Bronchial epithelial cell (primary cell): ENCODE measurements at regions not wholly inside any gene's neighbourhood (a gene's known extent, or its start where the extent isn't known, plus 50 kb on each side); places are given as distances from the start of the nearest gene placed in this dataset.

Experiments
- DNase-seq: peaks from one replicate; pipeline ENCODE4 v3.0.0-alpha.2; 2010; ENCODE audit warnings: low read depth
- FAIRE-seq: peaks from 2 replicates; lab custom pipeline; 2011; peaks lifted over from hg19 to GRCh38; lab: Jason Lieb, UNC
- H3K27me3 ChIP-seq: 2 replicates; pipeline ENCODE4 v1.5.1; 2011; ENCODE audit warnings: low read length; ENCODE audit not compliant: control insufficient read depth, insufficient read depth
- H3K36me3 ChIP-seq: 2 replicates; pipeline ENCODE4 v1.5.1; 2011; ENCODE audit warnings: low read length; ENCODE audit not compliant: control insufficient read depth, insufficient read depth
- H3K4me3 ChIP-seq: 2 replicates; pipeline ENCODE4 v1.5.1; 2011; ENCODE audit warnings: mild to moderate bottlenecking, low read depth, low read length, control low read depth
- TF ChIP-seq, protein P1 (sequence below): IDR thresholded peaks from 2 replicates; pipeline ENCODE4 v1.5.1; 2011; ENCODE audit warnings: mild to moderate bottlenecking, moderate library complexity, low read length, control low read depth, inconsistent platforms; ENCODE audit not compliant: insufficient read depth, severe bottlenecking

DNA sequence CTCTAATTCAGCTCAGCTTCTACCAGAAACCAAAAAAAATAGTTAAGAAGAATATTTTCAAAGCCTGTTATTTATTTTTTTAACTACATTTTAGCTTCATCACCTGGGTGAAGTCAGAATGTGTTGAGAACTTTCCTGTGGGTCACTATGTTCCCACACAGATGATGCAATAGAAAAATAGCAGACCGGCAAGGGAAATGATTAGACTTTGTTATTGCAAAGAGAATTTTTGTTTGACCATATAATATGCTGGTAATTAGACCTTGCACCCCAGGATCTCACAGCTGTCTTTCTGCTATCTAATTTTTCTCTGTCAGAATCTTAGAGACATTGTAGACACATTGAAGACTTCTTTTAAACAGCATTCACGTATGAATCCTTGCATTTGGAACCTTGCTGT is 299.3 kb downstream of the TBX15 start:
- no peak for FAIRE-seq
- DNase-seq, result no peak
- no peaks in the 10 kb centered on the region for H3K27me3 ChIP-seq
- TF ChIP-seq, protein P1, sequence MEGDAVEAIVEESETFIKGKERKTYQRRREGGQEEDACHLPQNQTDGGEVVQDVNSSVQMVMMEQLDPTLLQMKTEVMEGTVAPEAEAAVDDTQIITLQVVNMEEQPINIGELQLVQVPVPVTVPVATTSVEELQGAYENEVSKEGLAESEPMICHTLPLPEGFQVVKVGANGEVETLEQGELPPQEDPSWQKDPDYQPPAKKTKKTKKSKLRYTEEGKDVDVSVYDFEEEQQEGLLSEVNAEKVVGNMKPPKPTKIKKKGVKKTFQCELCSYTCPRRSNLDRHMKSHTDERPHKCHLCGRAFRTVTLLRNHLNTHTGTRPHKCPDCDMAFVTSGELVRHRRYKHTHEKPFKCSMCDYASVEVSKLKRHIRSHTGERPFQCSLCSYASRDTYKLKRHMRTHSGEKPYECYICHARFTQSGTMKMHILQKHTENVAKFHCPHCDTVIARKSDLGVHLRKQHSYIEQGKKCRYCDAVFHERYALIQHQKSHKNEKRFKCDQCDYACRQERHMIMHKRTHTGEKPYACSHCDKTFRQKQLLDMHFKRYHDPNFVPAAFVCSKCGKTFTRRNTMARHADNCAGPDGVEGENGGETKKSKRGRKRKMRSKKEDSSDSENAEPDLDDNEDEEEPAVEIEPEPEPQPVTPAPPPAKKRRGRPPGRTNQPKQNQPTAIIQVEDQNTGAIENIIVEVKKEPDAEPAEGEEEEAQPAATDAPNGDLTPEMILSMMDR, result no peak
- H3K36me3 ChIP-seq, result no peaks in the 10 kb centered on the region
- H3K4me3 ChIP-seq, result no peak overlapping the region

DNA sequence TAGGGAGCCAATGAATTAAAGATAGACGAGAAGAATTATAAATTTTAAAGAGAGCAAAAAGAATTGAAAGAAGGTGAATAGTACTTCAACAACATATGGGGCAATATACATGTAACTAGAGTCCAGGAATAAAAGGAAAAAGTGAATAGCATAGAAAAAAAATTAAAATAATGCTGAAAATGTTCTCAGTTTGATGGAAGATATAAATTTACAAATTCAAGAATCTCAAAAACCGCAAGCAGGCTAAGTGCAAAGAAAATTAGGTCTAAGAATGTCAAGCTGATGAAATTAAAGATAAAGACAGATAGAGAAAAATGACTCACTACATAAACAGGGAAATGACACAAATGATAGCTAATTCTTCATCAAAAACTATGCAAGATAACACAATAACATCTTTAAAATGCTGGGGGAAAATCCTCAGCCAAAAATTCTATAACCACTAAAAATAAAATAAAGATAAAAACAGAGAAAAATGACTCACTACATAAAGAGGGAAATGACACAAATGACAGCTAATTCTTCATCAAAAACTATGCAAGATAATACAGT is 326.3 kb downstream of the TBX15 start:
- H3K36me3 ChIP-seq, result no peaks in the 10 kb centered on the region
- DNase-seq, result no peak
- no peaks in the 10 kb centered on the region for H3K27me3 ChIP-seq
- FAIRE-seq, result no peak
- TF ChIP-seq, protein P1, result no peak
- H3K4me3 ChIP-seq, result no peak overlapping the region

DNA sequence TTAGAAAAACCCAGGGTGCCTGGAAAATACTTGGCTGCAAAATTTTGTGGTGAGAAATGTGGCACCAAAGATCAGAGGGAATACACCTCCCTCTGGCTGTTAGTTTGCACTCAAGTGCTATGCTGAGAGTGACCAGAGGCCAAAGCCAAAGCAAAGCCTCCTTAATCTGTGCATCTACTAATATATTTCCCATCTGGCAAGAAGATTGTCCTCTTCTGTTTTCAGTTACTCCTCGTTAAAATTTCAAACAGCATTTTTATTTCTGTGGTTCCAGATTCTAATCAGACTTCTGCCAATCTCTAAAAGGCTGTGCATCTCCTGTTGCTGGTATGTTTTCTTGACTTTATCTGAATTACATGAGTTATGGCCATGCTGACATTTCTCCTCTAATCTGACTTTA is 327.4 kb downstream of the TBX15 start:
- FAIRE-seq, result no peak
- no peaks in the 10 kb centered on the region for H3K36me3 ChIP-seq
- no peak overlapping the region for H3K4me3 ChIP-seq
- no peak for DNase-seq
- TF ChIP-seq, protein P1, result no peak
- no peaks in the 10 kb centered on the region for H3K27me3 ChIP-seq

DNA sequence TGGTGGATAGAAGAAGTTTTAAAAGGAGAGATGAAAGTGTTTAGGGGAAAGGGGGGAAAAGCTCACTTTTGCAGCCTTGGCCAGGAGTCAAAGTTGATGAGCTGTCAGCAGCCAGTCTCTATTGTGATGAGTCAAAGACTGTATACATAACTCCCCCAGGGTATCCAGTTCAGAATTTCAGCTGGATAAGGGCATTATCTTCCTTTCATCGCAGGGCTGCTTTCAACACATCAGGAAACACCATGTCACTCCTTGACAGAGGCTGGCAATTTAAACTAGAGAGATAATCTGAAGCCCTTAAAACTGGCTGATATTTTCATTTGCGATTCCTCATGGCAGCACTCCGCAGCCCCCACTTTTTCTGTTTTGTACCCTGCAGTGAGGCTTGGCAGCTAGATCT is 328.5 kb downstream of the TBX15 start:
- TF ChIP-seq, protein P1, result no peak
- DNase-seq (no peak), FAIRE-seq (no peak)
- Histone ChIP-seq H3K4me3 (no peak overlapping the region), H3K36me3 (no peaks in the 10 kb centered on the region), H3K27me3 (no peaks in the 10 kb centered on the region)

DNA sequence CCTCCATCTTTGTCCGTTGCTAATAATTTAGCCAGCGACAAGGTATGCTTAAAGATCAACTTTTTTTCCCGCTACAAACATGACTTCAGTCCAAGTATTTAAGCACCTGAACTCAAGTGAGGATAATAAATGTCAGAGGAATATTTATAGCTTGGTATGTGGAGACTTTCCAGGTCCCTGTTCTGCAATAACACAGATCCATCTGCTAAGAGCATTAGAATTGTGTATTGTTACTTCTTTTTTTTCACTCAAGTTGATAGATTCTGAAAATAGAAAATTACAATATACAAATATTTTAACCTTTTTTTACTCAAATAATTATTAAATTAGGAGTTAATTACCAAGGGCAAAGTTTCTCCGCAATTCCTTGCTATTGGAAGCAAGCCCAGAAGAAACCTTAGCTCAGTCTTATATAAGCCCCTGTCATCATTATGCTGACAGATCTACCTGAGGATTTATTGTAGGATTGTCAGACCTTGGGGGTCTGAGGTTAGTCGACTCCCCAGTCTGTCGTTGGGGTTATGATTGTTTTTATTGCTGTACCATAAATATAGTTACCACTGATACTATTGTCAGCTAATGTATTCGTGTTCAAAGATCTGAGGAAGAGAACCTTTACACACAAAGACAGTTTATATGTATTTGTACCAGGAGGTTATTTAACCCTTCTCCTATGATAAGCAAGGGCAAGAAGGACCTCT is 337.9 kb downstream of the TBX15 start:
- no peak for FAIRE-seq
- TF ChIP-seq, protein P1, result no peak
- no peak for DNase-seq
- Histone ChIP-seq H3K4me3 (no peak overlapping the region), H3K27me3 (peaks cover 2% of the 10 kb centered on the region), H3K36me3 (no peaks in the 10 kb centered on the region)
